CD4-positive, alpha-beta T cell treated with Interleukin-15 for 1 hour (primary cell): ENCODE measurements at regions not wholly inside any gene's neighbourhood (a gene's known extent, or its start where the extent isn't known, plus 50 kb on each side); places are given as distances from the start of the nearest gene placed in this dataset.
"Not testable (repeated sequence)": the region's sequence is repeated elsewhere in the genome, so short reads cannot be mapped to it uniquely, and the experiment has no call there.

ENCODE experiments used
- DNase-seq: peaks from one replicate; pipeline ENCODE4 v3.0.0-alpha.2; 2020

DNA sequence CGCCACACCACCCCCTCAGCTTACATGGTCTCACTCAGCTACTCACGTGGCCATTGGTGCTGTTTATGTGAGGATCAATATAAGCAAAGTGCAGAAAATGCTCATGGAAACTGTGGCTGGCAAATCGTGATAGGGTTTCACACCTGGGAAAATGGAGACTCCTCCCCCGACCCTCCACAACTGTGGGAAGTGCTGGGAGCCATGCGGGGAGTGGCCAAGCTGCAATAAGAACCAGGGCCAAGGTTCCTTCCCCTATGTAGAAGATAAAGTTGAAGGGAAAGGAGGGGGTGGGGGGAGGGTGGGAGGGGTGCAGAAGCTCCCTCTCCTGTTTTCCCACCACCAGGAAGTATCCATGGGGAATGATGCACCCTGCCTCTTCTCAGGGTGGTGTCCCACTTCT is 145.5 kb upstream of the MAMLD1 start:
- DNase-seq = no peak

DNA sequence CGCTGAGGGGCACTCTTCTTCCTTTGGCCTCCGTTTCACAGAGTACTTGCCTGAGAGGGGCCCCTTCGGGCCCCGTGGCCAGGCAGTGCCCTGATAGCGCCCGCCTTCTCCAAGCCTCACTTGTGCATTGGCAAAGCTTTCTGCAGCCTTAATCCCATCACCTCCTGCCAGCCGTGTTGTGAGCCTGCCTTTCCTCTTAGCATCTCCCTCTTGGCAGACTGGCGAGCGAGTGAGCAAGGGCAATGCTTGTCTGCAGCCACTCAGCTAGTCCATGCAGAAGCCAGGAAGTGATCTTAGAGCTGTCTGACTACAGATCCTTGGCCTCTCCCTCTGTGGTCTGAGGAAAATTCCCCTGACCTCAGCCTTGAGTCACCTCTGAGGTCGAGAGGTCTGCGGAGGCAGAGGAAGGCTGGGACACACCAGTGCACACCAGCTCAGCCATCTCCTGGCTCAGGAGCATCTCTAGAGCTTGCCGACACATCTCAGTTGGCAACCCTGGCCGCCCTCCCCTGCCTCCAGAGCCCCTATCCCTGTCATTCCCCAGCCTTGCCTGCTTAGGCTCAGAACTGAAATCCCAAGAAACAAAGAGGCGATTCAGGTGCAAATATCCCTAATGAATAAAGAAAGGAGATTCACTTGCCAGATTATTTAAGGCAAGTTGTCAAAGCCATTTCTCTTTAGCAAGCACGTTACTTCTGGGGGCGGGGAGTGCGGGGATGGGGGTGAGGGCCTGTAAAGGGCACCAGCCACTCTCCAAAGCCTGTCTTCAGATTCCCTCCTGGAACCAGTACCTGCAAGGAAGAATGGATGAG is 143.5 kb upstream of the MAMLD1 start:
- no peak for DNase-seq

DNA sequence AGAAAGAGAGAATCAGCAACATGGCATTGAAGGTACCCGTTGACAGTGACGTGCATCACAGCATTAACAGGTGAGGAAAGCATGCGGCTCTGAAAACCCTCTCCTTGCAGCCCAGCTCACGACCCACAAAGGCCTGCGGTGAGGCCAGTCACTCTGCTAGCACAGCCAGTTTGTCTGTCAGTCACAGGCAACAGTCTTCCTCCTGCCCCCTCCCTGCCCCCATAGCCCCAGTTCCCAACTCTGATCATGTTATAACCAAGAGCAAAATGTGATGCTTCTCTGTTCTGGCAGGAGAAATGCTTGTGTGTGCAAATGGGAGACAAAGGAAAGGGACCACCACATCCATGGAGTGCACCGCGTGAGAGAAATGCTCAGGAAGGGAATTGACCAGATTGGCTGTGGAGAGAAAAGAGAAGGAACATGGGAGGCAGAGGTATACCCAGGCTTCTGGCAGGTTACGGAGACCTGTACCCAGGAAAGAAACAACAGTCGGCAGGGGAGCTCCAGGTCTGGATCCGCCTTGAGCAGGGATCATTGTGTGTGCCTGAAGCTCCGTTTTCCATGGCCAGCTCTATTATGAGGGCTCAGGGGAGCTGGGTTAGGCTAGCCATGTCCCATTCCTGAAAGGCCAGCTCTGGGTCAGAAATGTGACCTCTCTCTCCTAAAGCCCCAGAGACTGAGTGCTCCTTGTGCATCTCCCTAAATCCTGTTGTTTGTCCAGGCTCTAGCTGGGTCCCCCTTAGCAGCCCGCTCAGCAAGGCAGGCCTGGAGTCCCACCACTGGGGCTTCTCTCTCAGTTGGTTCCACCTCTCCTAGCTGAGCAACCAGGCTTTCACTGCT is 139.7 kb upstream of the MAMLD1 start:
- no peak for DNase-seq

DNA sequence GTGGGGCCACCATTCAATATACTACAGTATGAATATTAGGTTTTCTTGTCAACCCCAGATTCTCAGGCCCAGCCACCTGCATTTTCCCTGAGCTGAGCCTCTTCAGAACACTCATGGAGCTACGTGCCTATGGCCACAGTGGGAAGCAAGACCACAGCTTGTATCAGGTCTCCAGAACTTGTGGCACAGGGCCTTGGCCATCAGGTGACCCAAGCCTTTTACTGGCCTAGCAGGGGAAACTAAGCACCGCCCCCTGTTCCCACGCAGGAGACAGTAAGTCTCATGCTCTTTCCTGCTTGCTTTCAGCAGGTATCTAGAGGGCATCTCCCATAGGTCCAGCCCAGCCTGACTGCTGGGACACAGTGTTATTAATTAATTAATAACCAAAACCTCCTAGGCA is 138.4 kb upstream of the MAMLD1 start:
- no peak for DNase-seq

DNA sequence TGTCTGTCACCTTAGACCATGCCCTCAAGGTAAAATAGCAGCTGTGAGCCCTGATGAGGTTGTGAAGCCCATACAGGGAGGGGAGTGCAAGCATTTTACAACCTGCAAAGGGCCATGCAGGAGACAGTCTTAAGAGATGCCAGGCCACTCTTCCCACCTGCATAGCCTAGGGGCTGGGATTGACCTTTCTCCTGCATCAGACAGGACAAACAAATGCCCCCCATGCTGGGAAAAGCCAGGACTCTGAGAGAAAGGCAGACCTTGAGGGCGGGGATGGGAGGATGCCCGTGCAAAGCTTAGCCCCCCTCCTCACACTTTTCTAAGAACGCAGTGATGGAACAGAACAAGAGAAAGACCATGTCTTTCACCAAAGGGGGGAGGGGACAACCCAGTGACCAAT is 137.9 kb upstream of the MAMLD1 start:
- no peak for DNase-seq

DNA sequence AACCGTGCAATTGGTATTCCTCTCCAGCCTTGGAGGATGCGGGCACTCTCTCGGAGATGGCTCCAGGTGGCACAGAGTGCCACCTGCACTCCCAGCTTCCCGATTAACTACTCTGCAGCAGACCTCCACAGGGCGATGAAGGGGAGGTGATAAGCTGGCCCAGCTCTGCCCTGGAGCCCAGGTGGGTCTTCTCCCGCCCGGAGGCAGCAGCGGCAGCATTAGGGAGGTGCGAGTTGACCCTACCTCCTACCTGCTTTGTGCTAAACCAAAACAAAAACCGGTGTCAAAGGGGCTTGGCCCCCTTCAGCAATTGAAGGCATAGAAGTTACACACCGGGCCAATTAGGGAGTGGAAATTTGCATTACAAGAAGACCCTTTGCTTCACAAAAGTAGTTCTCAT is 137.4 kb upstream of the MAMLD1 start:
- DNase-seq = no peak

DNA sequence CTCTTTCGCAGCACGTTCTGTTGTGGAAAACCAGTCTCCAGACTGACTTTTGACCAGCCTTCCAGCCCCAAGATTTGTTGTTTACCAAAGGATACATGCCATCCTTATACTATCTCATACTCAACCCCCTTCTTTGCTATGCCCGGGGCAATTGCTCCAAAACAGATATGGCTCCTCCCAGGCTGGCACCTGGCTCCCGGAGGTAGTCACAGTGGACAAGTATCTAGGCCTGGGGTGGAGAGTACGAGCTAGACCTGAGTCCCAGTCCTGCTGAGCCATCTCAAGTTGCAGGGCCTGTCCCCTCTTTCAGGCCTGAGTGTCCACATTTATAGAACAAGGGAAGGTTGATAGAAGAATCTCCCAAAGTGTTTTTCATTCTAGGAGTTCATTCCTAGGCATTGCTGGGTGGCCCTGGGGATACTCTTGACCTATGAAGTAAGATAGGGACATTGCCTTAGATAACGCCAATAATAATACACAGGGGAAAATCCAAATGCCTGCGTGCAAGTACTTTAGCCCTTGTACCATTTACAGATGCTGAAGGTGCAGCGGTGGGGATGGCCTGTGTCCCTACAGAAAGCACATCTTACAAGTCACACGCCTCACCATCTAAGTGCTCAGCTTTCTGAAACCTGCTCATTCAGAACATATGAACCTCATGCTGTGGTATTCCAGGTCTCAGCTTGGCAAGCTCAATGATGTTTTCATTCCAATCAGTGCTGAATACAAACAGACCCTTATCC is 136.7 kb upstream of the MAMLD1 start:
- DNase-seq = no peak

DNA sequence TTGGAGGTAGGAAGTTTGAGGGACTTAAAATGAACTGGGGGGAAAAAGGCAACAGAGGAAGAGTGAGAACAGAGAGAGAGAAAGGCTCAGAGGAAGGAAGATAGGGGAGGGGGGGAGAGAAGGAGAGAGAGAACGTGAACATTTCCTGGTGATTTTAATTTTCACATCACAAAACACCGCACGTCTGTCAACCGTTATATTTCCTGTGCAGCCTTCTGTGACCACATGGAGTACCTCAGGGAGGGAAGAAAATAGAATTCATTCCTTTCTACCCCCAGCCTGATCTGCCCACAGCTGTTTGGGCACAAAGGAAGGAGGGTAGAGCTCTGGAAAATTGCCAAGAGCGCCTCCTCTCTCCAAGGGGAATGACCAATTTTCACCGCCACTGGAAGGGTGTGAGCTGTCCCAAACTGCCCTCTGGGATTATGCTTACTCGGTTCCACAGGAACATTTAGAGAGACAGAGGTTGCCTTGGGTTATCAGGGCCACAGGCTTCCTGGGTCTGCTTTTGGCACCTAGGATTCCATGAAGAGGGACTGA is 135.7 kb upstream of the MAMLD1 start:
- DNase-seq = no peak

DNA sequence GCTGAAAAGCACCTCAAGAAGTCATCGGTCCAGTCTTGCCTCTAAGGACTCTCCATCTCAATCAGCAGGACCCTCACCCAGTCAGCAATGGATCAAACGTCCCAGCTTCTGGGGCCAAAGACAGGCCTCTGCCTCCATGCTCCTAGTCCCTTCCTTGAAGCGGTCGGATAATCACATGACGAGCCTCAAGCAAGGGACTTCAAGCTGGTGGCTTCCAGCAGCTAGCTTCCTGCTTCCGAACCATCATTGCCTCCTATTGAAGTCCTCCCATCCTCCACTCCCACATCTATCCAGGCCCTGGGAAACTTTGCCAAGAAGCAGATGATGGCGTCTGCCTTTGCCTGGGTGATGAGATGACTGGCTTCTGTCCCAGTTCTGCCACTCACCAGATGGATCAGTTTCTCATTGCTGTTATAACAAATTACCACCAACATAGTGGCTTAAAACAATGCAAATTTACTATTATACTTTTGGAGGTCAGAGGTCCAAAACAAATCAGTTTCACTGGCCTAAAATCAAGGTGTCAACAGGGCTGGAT is 135.2 kb upstream of the MAMLD1 start:
- DNase-seq = no peak

DNA sequence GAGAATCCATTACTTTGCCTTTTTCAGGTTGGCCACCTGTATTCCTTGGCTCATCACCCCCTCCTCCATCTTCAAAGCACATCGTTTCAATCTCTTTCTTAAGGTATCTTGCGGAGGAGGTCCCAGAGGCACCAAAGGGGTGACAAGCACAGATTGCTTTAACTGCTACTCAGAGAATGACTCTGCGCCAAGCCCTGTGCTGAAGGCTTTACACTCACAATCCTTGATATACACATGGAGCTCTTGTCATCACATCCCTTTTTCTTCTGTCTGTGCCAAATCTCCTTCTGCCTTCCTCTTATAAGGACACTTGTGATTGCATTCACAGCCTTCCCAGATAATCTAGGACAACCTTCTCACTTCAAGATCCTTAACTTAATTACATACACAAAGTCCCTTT is 134.7 kb upstream of the MAMLD1 start:
- no peak for DNase-seq

DNA sequence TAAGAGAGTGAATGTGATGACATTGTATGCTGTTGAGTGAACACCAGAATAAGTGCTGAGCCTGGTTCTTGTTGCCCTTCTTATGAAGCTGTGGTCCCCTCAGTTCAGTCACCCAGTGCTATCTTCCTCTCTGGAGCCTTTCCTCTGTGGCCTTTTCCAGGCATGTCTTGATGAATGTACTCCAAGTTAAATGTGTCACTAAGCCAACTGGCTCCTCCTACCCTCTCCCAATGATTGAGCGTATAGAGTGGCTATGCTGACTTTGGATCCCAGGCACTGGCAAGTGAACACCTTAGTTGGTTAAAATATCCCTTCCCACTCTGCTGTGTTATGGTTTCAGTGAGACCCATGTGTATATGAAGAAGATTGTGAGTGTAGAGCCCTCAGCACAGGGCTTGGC is 134.1 kb upstream of the MAMLD1 start:
- no peak for DNase-seq

DNA sequence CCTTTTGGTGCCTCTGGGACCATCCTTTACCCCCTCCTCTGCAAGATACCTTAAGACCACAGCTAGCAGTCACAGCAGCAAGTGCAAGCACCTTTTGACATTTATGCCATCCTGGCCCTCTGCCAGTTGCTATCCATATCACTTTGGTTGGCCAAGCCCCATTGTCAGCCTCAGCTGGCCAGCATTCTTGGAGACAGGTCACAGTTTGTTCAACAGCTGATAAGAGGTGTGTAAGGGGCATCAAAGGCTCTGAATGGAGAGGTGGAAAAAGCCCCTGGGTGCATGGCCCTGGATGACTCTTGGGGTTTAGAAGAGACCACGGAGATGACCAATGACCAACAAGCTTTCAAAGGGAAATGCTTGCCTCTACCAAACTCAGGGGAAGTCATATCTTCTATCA is 133.6 kb upstream of the MAMLD1 start:
- DNase-seq = no peak

DNA sequence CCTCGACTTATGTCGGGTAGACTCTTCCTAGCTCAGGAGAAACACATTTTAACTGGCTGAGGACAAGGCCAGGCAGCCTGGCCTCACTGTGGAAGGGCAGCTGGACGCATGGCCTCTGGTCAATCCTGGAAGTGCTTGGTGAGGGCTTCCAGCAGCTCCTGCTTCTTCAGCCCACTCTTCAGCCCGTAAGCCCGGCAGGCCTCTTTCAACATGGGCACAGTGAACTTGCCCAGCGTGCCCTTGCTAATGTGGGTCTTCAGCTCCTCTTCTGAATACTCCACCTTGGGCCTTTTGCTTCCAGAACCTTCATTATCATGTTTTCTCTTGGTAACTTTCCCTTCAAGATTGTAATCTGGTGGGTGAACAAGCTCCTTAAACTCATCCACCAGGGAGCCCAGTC is 132.2 kb upstream of the MAMLD1 start:
- not testable (repeated sequence) for DNase-seq

DNA sequence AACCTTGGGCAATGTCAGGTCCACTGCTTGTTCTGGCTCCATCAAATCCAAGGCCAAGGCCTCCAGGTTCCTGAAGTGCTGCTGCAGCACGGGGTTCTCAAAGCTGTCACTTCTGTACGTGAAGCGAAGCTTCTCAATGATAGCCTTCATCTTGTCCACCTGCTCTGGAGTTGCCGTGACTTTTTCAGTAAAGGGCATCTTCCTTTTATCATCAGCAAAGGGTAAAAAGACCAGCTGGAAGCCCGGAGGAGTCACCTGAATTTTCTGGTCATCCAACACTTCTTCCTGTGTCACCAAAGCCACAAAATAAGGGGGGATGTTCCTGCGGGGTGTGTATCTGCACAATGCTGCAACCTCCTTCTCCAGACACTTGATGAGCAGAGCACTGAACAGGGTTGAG is 131.7 kb upstream of the MAMLD1 start:
- not testable (repeated sequence) for DNase-seq

DNA sequence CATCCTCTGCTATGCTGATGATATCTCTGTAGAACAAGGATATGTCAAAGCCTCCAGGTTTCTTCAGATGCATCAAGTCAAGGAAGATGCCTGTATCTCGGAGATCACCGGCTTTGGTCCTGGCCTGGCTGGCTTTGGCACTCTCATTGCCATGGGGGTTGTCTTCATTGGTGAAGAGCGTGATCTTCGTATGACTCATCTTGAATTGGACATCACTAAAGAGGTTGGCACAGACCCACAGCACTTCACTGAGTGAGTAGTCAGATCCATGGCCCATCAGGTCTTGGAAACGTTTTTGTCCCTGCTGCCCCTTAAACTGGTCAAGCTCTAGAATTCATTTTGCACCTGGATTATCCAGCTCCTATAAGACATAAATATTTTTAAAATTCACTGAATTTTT is 130.9 kb upstream of the MAMLD1 start:
- not testable (repeated sequence) for DNase-seq

DNA sequence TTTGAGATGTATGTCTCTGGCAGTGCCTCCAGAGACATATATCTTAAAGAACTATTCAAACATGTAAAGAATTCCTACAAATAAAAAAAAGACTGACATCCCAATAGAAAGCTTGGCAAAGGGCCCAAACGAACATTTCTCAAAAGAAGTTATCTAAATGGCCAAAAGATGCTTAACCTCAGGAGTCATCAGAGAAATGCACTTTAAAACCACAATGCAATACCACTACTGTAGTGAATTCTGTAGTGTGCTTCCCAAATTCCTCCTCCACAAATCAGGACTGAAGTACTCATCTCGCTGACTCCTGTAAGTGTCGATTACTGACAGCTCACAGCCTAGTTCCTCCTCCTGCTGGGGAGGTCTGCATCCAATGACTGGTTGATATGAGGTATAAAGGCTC is 129.0 kb upstream of the MAMLD1 start:
- DNase-seq = no peak

DNA sequence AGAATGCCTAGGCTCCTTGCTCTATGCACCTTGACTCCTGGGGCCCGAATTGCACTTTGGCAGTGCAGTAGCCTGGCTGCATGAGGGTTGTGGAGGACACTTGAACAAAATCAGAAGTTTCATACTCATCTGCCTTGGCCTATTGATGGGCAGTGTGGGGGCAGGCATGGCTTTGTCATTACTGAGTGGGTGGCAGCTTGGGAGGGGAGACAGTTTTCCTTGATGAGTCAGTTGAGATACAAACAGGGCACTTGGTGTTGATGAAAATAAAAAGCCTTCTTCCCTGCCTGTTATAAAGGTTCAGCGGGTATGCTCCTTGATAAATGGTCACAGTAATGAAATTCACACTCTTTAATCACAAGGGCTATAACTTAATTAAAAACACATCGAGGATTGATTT is 126.8 kb upstream of the MAMLD1 start:
- no peak for DNase-seq

DNA sequence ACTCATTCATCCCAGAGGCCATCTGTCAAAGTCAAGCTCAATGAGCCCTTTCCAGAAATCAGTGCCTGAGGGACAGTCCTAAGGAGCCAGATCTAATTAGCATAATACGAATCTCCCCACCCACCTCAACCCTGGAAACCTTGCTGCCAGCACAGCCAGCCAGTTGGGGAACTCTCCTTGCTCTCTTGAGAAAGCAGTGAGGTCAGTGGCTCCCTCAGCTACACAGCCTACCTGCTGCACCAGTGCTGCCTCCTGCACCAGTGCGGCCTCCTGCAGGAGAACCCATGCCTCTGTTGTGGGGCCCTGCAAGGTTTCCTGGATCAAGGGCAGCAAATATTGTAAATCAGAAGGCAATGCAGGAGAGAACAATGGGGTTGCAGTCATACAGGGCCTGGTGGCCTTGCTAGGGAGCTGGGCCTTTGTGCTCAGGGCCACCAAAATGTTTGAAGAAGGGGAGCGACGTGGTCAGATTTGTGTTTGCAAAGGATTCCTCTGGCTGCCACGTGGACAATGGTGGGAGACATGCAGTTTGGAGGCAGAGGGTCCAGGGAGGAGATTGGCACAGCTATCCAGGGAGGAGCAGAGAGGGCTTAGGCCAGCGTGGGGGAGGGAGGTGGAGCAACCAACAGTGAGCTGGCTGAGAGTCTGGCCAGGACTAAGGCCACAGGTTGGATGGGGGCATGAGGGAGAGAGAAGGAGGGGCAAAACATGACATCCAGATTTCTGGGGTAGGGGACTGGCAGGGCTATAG is 124.3 kb upstream of the MAMLD1 start:
- no peak for DNase-seq

DNA sequence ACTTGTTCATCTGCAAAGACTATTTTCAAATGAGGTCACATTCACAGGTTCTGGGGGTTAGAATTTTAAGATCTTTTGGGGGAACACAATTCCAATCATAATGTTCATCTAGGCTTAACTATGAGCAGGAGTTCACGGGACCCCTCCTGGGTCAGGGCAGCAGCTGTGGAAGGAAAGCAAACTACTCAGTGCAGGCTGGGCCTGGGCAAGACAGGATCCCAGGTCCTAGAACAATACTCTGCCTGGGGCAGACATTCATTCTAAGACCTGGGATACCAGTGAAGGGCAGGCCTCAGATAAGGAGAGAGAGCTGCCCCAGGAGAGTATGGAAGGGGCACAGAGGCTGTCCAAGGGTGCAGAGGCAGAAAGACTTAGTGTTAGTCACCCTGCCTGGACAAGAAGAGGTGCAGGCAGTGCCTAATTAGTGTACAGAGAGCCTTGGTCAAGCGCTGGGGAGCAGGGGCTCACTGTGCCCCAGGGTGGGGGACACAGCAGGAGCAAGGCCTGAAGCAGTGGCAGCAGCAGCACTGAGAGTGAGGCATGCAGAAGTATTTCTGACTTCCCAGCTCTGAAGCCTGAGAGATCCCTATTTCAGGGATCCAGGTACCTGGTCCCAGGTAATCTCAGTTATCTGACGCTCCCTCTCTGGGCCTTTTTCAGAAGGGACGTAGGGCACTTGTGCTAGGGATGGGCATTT is 123.0 kb upstream of the MAMLD1 start:
- DNase-seq = no peak

DNA sequence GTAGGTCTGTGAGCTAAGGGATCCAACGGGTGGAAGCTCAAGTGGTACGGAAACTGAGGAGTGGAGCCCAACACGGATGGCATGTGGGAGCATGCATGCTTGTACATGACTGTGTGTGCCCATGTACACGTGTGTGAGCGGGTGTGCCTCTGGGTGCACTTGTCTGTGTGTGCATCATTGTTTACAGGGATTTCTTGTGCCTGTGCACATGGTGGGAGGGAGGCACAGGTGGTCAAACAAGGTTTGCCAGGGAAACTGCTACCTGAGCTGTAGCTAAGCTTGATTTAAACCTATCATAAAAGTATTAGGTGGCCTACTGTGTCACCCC is 122.5 kb upstream of the MAMLD1 start:
- no peak for DNase-seq

DNA sequence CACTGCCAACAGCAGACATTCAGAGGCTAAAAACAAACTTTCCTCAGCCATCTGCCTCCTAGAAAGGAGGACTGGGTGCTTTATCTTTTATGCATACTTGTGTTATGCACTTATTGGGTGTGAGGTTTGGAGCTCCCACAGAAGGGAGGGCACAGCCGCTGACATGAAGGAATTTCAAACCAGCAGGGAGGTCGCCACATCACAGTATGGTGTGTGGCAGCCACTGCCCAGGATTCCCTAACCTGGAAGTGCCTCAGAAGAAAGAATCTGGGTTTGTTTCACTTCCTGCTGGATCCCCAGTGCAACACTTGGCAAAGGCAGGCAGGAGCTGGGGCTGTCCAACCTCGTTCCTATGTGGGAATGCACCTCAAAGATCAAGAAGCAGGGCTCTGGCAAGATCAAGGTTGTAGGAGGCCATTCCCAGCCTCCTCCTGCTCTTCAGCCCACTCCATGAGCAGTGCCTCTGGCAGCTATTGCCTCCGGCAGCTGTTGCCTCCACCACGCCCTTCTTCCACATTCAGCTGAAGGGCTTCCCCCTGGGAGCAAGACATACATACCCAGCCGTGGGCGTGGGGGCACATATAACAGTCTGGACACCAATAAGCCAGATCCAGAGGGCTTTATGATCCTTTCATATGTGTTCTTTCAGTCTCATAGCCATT is 109.0 kb upstream of the MAMLD1 start:
- no peak for DNase-seq
